ENCODE measurements at regions not wholly inside any gene's neighbourhood (a gene's known extent, or its start where the extent isn't known, plus 50 kb on each side); places are given as distances from the start of the nearest gene placed in this dataset.

- TF ChIP-seq, protein P1, sequence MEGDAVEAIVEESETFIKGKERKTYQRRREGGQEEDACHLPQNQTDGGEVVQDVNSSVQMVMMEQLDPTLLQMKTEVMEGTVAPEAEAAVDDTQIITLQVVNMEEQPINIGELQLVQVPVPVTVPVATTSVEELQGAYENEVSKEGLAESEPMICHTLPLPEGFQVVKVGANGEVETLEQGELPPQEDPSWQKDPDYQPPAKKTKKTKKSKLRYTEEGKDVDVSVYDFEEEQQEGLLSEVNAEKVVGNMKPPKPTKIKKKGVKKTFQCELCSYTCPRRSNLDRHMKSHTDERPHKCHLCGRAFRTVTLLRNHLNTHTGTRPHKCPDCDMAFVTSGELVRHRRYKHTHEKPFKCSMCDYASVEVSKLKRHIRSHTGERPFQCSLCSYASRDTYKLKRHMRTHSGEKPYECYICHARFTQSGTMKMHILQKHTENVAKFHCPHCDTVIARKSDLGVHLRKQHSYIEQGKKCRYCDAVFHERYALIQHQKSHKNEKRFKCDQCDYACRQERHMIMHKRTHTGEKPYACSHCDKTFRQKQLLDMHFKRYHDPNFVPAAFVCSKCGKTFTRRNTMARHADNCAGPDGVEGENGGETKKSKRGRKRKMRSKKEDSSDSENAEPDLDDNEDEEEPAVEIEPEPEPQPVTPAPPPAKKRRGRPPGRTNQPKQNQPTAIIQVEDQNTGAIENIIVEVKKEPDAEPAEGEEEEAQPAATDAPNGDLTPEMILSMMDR (IDR thresholded peaks at IDR 0.05) = no peak
- no peak for TF ChIP-seq POLR2A (IDR thresholded peaks at IDR 0.05)
These were observed 288.3 kb upstream of the TNRC6C start for GRCh38 chr17:77670173-77670572.
